Forelimb muscle (tissue), 1 donor: ENCODE measurements at regions not wholly inside any gene's neighbourhood (a gene's known extent, or its start where the extent isn't known, plus 50 kb on each side); places are given as distances from the start of the nearest gene placed in this dataset.

ENCODE experiments used
- DNase-seq: peaks from one replicate; pipeline ENCODE4 v3.0.0-alpha.2; 2013; ENCODE audit warnings: low read depth

GRCh38 chr1:4312024-4312423 is 342.4 kb upstream of the AJAP1 start:
- no peak for DNase-seq

DNA sequence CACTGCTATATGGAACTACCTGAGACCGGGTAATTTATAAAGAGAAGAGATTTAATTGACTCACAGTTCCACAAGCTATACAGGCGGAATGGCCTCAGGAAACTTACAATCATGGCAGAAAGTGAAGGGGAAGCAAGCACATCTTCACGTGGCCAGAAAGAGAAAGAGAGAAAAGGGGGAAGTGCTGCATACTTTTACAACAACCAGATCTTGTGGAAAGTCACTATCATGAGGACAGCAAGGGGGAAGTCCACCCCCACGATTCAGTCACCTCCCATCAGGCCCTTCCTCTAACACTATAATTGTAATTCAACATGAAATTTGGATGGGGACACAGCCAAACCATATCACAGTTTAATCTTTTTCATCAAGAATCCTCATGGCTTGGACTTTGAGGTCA is 339.2 kb upstream of the AJAP1 start:
- DNase-seq: no peak

DNA sequence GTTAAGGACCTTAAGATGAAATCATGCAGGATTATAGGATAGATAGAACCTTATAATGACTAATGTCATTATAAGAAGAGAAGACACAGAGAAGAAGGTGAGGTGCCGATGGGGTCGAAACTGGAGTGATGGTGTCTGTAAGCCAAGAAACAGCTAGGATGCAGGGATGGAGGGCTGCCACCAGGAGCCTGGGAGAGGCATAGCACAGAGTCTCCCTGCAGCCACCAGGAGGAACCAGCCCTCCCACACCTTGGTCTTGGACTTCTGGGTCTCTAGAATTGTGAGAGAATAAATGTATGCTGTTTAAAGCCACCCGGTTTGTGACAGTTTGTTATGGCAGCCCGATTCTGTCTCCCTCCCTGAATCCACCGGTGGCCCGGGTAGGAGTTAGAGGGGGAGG is 337.2 kb upstream of the AJAP1 start:
- DNase-seq: no peak

DNA sequence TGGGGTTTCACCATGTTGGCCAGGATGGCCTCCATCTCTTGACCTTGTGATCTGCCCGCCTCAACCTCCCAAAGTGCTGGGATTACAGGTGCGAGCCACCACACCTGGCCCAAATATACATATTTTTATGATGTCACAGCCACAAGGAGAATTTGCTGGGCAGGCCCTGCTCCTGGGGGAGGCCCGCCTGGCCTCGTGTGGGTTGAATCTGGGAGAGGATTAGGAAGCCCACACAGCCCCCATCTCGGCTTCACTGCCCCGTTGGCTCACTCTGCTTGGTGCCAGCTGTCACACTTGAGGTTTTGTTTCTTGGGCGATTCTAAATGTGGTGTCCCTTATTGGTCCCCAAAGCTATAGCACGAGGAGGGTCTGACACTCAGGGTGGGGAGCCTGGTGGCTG is 335.7 kb upstream of the AJAP1 start:
- no peak for DNase-seq

GRCh38 chr1:4319496-4319895 is 334.9 kb upstream of the AJAP1 start:
- no peak for DNase-seq

DNA sequence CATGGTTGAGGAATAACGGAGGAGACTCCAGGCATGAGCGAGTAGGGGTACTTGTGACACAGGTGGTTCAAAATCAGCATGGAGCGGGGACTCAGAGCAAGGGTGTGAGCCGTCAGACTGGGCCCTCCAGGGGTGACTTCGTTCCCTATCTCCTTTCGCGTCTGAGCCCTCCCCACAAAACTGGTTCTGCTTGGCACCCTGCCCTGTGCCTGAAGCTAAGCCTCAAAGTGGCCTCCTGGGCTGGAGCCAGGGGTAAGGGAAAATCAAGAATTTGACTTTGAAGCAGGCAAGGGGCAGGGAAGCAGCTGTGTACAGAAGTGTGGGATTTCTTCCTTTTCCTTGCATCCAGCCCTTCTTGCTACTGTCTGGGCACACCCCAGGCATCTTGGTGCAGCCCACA is 331.5 kb upstream of the AJAP1 start:
- DNase-seq: no peak

DNA sequence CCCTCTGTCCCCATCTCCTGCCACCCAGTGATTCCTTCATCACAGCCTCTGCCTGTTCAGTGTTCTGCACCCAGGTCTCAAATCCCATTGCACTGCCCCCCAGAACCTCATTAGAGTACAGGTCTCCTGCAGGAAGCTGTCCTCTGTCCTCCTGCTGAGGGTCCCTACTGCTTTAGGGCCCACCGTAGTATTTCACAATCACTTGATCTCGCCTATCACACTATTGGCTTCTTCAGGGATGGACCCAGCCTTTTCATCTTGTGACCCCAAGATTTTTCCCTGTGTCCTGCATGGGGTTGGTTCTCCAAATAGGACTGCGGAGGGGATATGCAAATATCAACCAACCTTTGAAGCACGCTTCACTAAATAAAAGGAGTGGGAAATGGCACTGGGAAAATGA is 331.1 kb upstream of the AJAP1 start:
- no peak for DNase-seq

DNA sequence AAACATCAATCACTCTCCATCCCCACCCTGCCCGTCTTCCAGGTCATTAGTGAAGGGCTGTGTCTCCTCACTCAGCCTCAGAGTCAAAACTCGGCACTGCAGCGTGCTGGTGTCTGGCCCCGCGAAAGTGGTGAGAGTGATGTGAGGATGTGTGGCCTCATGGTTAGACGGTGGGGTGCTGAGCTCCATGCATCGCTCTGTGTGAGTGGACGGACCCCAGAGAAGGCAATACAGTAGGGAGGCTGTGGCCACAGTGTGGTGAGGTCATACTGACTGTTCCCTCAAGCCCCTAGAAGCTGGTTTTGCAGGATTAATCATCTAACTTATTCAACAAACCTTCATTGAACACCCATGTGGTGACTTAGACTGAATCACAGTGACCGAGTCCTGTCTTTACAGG is 329.9 kb upstream of the AJAP1 start:
- DNase-seq: no peak

DNA sequence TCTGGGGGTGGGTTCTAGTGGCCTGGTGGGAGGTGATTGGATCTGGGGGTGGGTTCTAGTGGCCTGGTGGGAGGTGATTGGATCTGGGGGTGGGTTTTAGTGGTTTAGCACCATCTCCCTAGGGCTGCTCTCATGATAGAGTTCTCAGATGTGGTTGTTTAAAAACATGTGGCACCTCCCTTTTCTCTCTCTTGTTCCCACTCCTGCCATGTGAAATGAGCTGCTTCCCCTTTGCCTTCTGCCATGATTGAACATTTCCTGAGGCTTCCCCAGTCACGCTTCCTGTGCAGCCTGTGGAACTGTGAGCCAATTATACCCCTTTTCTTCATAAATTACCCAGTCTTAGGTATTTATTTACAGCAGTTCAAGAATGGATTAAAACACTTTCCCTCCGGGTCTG is 327.3 kb upstream of the AJAP1 start:
- no peak for DNase-seq

GRCh38 chr1:4328402-4329071 is 325.9 kb upstream of the AJAP1 start:
- DNase-seq: no peak

DNA sequence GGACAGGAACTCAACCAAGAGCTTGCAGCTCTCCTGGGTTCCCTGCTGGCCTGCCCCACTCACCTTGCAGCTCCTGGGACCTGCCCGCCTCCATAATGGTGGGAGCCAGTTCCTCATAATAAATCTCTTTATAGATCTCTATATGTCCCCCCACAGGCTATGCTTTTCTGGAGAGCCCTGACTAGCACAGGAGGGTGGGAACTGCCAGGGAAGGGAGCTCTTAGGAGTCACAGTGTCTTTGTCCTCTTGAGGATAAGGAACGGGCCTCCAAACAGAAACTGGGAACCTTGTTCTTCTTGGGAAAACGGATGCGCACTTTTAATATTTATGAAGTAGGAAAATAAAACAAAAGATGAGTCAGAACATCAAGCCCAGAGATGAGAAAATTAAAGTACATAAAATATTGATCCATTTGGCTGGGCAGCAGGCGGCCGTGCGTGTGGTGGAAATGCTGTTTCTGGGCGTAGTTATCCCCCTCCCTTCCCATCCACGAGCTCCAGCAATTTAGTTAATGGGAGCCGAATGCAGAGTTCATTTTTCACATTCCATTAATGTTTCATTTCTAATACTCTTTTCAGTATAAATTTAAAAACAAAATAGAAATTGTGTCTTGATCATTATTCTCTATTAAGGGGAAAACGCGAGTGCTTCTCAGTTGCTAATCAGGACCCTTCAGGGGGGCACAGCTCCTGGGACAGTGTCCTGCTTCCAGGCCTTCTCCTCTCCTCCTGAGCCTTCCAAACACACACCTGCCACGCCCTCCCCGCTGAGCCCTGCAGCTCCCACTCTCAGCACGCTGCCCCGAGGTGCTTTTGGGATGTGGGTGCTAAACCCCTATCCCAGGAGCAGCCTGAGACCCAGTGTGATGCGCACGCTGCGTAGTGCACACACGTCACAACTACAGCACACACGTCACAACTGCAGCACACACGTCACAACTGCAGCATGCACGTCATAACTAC is 323.3 kb upstream of the AJAP1 start:
- DNase-seq: no peak

GRCh38 chr1:4331767-4332163 is 322.6 kb upstream of the AJAP1 start:
- DNase-seq: no peak

DNA sequence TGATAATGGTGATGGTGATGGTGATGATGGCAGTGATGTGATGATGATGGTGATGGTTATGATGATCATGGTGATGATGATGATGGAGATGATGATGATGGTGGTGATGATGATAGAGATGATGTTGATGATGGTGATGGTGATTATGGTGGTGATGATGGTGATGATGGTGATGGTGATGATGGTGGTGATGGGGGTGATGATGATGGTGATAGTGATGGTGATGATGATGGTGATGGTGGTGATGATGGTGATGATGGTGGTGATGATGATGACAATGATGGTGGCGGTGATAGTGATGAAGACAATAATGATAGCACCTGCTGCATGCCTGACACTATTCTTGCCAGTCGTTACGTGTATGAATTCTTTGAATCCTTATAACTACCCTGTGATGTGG is 317.9 kb upstream of the AJAP1 start:
- DNase-seq: no peak

DNA sequence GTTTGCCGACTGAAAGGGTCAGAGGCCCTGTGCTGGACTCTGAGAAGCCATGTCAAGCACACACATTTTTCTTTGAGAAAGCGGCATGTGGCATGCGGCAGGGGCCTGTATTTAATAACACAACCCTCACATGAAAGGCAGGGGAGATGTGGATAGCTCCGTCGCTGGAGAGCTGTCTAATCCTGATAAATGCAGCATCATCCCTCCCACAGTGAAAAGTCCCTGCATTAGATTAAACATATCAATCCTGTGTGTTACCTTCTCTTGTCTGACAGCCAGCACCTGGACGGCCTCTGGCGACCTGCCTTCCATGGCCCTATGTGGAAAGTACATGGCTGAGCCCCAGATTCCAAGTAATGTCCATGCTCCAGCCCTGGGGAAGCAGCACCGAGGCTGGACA is 313.0 kb upstream of the AJAP1 start:
- DNase-seq: no peak

DNA sequence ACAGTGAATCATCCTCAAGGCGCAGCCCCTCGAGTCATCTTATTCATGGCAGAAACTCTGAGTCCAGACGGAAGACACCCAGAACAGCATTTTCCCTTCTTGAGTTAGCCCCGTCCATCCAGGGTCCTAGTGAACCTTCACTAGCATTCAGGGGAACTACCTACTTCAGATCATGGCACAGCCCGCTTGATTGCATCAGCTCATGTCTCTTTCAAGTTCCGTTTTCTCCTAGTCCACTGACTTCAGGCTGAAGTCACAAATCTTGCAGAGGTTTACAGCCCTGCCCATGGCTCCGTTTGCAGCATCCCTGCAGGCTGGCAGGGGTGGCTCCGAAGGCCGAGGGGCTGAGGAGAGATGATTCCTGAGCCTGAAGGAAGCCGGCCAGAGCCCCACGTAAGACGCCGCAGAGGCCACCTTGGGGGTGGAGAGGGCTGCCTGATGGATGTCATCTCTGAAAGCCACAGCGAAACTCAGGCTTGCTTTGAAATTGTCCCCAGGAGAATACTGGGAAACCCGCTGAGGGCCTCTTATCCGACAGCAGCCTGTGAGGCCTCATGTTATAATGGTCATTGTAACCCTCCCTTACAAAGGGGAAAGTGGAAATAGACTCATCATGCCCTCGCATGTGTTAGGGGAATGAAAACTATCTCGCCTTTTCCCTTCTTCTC is 310.2 kb upstream of the AJAP1 start:
- no peak for DNase-seq

- no peak for DNase-seq
Observed at GRCh38 chr1:4345094-4345493, 309.3 kb upstream of the AJAP1 start.

DNA sequence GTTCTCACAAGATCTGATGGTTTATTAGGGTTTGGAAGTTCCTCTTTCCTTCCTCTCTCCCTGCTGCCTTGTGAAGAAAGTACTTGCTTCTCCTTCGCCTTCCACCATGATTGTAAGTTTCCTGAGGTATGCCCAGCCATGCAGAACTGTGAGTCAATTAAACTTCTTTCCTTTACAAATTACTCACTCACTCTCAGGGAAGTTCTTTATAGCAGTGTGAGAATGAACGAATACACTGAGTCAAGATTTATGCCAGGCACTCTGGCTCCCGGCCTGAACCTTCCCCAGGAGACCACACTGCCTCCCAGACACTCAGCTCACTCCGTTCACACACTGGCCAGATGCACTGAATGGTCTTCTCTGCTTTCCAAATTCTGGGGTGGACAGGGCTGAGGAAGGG is 308.3 kb upstream of the AJAP1 start:
- DNase-seq: no peak

DNA sequence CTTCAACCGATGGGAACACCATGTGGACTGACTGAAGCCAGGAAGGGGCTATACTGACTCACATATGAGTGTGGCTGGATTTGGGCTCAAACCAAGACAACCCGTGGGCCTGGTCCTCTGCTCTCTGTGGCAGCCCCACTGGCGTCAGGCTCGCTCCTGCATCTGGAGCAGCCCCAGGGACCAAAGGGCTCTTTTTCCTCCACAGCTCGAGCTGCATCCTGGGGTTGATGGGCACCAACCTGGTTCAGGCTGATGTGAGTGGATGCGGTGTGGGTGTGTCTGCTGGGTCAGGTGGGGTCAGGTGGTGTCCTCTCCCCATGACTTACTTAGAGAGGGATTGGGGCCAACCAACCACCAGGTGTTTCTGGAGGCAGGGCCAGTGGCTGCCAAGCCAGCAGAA is 303.0 kb upstream of the AJAP1 start:
- DNase-seq: no peak

DNA sequence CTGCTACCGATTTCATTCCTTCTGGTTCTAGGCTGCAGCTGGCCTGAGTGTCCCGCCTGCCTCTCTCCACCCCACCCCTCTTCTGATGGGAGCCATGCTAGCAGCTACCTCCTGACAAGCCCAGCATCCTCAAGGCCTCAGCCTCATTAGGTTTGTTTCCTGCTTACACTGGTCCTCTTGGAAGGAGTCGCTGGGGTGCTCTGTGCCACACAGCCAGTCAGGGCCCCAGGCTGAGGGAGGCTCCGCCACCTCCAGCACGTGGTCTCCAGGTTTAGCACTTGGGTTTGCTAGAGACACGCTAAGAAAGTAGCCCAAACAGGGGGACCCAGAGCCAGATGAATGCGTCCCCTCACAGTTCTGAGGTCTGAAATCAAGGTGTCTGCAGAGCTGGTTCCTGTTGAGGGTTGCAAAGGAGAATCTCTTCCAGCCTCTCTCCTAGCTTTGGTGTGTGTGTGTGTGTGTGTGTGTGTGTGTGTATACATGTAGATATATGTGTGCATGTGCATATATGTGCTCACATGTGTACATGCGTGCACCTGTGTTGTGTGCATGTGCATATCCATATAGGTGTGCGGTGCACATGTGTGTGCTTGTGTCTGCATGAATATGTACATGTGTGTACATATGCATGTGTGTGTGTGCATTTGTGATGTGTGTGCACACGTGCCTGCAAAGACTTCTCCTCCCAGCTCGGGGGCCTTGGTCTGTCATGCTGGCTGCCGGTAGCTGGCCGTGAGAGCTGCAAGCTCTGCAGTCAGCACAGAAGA is 301.1 kb upstream of the AJAP1 start:
- no peak for DNase-seq

DNA sequence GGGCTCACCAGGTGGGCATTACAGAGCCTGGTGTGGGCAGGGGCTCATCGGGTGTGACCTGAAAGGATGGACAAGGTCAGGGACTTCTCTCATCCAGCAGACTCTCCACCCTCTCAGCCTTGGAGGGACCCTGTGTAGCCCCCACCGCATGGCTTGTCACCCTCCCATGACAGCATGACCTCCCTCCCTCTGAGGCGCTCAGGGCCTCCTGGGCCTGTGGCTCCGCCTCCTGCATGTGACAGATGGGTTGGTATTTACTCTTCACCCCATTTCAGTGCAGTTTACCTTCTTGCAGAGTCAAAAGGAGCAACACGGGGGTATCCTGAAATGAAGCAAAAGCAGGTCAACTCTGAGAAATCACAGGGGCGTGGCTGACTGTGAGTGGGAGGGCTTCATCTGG is 298.6 kb upstream of the AJAP1 start:
- DNase-seq: no peak

DNA sequence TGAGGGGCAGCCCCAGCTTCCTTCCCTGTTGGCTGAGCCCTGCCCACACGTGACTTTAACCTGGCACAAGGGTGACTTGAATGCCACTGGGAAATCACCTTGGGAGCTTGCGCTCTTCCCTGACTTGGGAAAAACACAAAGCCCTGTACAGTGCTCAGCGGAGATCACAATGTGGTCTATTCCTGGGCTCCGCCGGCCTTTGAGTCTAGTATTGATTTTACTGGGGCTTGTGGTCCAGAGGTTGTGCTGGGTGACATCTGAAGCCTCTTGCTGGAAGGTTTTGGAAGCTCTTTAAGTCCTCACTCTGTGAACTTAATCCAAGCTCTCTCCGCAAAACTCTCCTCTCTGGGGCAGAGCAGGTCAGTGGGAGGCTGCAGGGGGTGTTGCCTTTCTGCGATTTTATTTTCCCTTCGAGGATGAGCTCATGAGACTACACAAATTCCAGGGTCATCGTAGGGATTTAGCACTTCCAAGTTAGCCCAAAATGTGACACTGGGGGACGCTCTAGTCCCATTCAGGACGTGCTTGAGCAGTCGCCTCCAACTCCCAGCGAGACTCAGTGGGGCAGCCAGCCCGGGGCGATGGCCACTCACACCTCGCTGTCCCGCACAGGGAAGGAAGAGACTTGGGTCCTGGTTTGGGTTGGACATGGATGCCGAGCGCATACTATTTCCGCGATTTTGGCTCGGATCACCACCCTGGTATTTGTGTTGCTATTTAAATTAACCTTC is 291.9 kb upstream of the AJAP1 start:
- DNase-seq: no peak
